HepG2 (cell line): ENCODE measurements at regions not wholly inside any gene's neighbourhood (a gene's known extent, or its start where the extent isn't known, plus 50 kb on each side); places are given as distances from the start of the nearest gene placed in this dataset.

Source experiments
- CENPT ChIP-seq: sonication (generic); formaldehyde crosslinking; IDR thresholded peaks from 2 replicates; pipeline ENCODE4 v1.8.0; 2022; ENCODE audit warnings: low read depth, mild to moderate bottlenecking, moderate library complexity, missing genetic modification reagents
- DRAP1 ChIP-seq: IDR thresholded peaks from 2 replicates; pipeline ENCODE4 v1.6.1; 2016; ENCODE audit warnings: missing genetic modification reagents, missing compliant biosample characterization
- SALL1 ChIP-seq: sonication (generic); formaldehyde crosslinking; IDR thresholded peaks from 2 replicates; pipeline ENCODE4 v1.8.0; 2022; ENCODE audit warnings: mild to moderate bottlenecking, missing genetic modification reagents
- ZFP37 ChIP-seq: sonication (generic); formaldehyde crosslinking; IDR thresholded peaks from 2 replicates; pipeline ENCODE4 v1.4.0; 2020; ENCODE audit warnings: missing genetic modification reagents, borderline replicate concordance
- ZNF207 ChIP-seq: fragments of 450-650 bp; IDR thresholded peaks from 2 replicates; pipeline ENCODE4 v1.6.1; 2016; ENCODE audit warnings: antibody characterized with exemption, borderline replicate concordance
- ZNF234 ChIP-seq: sonication (generic); formaldehyde crosslinking; conservative IDR thresholded peaks from 2 replicates; pipeline ENCODE4 v1.5.1; 2020; ENCODE audit warnings: mild to moderate bottlenecking, missing genetic modification reagents
- ZNF263 ChIP-seq: sonication (generic); formaldehyde crosslinking; IDR thresholded peaks from 2 replicates; pipeline ENCODE4 v1.4.0; 2020; ENCODE audit warnings: missing genetic modification reagents
- ZNF296 ChIP-seq: sonication (generic); formaldehyde crosslinking; conservative IDR thresholded peaks from 2 replicates; pipeline ENCODE4 v1.5.0; 2020; ENCODE audit warnings: mild to moderate bottlenecking, missing genetic modification reagents
- ZNF432 ChIP-seq: sonication (generic); formaldehyde crosslinking; IDR thresholded peaks from 2 replicates; pipeline ENCODE4 v1.5.0; 2020; ENCODE audit warnings: missing genetic modification reagents, mild to moderate bottlenecking, borderline replicate concordance
- ZNF737 ChIP-seq: sonication (generic); formaldehyde crosslinking; IDR thresholded peaks from 2 replicates; pipeline ENCODE4 v1.5.0; 2020; ENCODE audit warnings: missing genetic modification reagents, mild to moderate bottlenecking, borderline replicate concordance
- ZNF761 ChIP-seq: sonication (generic); formaldehyde crosslinking; conservative IDR thresholded peaks from 2 replicates; pipeline ENCODE4 v1.4.0; 2020; ENCODE audit warnings: mild to moderate bottlenecking, missing genetic modification reagents
- TF ChIP-seq, protein P1 (sequence below): sonication (generic); formaldehyde crosslinking; IDR thresholded peaks from 2 replicates; pipeline ENCODE4 v1.4.0; 2020; ENCODE audit warnings: missing genetic modification reagents
- TF ChIP-seq, protein P2 (sequence below): sonication (generic); formaldehyde crosslinking; IDR thresholded peaks from 2 replicates; pipeline ENCODE4 v1.5.0; 2020; ENCODE audit warnings: mild to moderate bottlenecking, low read depth, missing genetic modification reagents, borderline replicate concordance
- TF ChIP-seq, protein P3 (sequence below), 2 experiments: IDR thresholded peaks; 2 replicates each; pipeline ENCODE4 v1.6.1; 2011 to 2012; ENCODE audit warnings: low read length in 2 of 2, borderline replicate concordance in 1 of 2, low read depth in 1 of 2, mild to moderate bottlenecking in 1 of 2, moderate library complexity in 1 of 2

DNA sequence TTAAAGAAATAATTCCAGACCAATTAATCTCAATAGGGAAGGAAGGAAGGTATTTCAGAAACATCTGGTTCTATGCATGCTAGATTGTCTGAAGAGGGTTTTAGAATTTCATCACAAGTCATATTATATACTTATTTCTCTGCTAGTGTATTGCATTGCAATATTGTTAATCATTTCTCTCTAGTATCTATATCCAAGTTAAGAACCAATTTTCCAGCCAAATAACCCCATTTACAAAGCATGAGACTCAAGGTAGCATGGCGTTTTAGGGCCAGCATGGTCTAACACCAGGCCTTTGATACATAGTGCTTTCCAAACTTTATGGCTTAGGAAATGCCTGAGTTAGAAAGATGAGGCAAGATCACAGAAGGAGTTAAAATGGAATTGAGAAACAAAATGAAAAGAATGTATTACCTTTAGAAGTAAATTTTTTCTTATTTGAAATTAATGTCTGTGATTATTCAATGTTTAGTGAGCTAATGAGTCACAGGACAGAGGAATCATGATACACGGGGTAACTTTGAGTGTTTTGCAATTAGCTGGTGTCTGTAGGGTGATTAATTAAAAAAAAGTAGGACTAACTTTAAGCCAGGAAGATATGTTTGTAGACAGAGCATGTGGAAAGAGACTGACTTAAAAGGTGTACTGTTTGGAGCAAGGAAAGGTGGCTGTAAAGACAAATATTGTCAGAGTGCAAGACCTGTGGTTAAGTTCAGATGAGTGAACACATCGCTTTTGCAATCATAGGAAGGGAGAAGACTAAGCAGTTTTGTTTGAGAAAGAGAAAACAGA is 1006.2 kb upstream of the CITED2 start (continued):
- TF ChIP-seq, protein P1, sequence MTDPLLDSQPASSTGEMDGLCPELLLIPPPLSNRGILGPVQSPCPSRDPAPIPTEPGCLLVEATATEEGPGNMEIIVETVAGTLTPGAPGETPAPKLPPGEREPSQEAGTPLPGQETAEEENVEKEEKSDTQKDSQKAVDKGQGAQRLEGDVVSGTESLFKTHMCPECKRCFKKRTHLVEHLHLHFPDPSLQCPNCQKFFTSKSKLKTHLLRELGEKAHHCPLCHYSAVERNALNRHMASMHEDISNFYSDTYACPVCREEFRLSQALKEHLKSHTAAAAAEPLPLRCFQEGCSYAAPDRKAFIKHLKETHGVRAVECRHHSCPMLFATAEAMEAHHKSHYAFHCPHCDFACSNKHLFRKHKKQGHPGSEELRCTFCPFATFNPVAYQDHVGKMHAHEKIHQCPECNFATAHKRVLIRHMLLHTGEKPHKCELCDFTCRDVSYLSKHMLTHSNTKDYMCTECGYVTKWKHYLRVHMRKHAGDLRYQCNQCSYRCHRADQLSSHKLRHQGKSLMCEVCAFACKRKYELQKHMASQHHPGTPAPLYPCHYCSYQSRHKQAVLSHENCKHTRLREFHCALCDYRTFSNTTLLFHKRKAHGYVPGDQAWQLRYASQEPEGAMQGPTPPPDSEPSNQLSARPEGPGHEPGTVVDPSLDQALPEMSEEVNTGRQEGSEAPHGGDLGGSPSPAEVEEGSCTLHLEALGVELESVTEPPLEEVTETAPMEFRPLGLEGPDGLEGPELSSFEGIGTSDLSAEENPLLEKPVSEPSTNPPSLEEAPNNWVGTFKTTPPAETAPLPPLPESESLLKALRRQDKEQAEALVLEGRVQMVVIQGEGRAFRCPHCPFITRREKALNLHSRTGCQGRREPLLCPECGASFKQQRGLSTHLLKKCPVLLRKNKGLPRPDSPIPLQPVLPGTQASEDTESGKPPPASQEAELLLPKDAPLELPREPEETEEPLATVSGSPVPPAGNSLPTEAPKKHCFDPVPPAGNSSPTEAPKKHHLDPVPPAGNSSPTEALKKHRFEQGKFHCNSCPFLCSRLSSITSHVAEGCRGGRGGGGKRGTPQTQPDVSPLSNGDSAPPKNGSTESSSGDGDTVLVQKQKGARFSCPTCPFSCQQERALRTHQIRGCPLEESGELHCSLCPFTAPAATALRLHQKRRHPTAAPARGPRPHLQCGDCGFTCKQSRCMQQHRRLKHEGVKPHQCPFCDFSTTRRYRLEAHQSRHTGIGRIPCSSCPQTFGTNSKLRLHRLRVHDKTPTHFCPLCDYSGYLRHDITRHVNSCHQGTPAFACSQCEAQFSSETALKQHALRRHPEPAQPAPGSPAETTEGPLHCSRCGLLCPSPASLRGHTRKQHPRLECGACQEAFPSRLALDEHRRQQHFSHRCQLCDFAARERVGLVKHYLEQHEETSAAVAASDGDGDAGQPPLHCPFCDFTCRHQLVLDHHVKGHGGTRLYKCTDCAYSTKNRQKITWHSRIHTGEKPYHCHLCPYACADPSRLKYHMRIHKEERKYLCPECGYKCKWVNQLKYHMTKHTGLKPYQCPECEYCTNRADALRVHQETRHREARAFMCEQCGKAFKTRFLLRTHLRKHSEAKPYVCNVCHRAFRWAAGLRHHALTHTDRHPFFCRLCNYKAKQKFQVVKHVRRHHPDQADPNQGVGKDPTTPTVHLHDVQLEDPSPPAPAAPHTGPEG: no peak
- no peak for TF ChIP-seq ZFP37 (CRISPR knock-in tag)
- no peak for TF ChIP-seq ZNF737 (CRISPR knock-in tag)
- TF ChIP-seq, protein P2, sequence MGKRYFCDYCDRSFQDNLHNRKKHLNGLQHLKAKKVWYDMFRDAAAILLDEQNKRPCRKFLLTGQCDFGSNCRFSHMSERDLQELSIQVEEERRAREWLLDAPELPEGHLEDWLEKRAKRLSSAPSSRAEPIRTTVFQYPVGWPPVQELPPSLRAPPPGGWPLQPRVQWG (CRISPR knock-in tag): no peak
- TF ChIP-seq ZNF432 (CRISPR knock-in tag): no peak
- TF ChIP-seq ZNF263 (CRISPR knock-in tag): no peak
- TF ChIP-seq ZNF234: no peak
- TF ChIP-seq ZNF296 (CRISPR knock-in tag): no peak
- TF ChIP-seq ZNF207: no peak
- TF ChIP-seq DRAP1 (CRISPR knock-in tag): peak; percentile 38; the same call in 1 of the 2 replicates
- peak; percentile 74; the same call in 1 of the 2 replicates for TF ChIP-seq SALL1 (CRISPR knock-in tag)
- no peak for TF ChIP-seq ZNF761 (CRISPR knock-in tag)
- TF ChIP-seq, protein P3, sequence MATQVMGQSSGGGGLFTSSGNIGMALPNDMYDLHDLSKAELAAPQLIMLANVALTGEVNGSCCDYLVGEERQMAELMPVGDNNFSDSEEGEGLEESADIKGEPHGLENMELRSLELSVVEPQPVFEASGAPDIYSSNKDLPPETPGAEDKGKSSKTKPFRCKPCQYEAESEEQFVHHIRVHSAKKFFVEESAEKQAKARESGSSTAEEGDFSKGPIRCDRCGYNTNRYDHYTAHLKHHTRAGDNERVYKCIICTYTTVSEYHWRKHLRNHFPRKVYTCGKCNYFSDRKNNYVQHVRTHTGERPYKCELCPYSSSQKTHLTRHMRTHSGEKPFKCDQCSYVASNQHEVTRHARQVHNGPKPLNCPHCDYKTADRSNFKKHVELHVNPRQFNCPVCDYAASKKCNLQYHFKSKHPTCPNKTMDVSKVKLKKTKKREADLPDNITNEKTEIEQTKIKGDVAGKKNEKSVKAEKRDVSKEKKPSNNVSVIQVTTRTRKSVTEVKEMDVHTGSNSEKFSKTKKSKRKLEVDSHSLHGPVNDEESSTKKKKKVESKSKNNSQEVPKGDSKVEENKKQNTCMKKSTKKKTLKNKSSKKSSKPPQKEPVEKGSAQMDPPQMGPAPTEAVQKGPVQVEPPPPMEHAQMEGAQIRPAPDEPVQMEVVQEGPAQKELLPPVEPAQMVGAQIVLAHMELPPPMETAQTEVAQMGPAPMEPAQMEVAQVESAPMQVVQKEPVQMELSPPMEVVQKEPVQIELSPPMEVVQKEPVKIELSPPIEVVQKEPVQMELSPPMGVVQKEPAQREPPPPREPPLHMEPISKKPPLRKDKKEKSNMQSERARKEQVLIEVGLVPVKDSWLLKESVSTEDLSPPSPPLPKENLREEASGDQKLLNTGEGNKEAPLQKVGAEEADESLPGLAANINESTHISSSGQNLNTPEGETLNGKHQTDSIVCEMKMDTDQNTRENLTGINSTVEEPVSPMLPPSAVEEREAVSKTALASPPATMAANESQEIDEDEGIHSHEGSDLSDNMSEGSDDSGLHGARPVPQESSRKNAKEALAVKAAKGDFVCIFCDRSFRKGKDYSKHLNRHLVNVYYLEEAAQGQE (IDR thresholded peaks at IDR 0.05; ENCODE audit: borderline replicate concordance in 1 of 2, low read depth in 1 of 2, low read length in 2 of 2): no peak
- no peak for TF ChIP-seq CENPT (CRISPR knock-in tag)
